HG02981 (cell line): ENCODE measurements at regions not wholly inside any gene's neighbourhood (a gene's known extent, or its start where the extent isn't known, plus 50 kb on each side); places are given as distances from the start of the nearest gene placed in this dataset.
A peak's percentile ranks its signal among the peaks of the same experiment; 100 is the strongest.

Experiments
- ATAC-seq: cut with Tn5 transposase; IDR thresholded peaks from one replicate; pipeline ENCODE4 v1.9.1; 2021; ENCODE audit warnings: mild to moderate bottlenecking, moderate library complexity; ENCODE audit not compliant: unreplicated experiment

DNA sequence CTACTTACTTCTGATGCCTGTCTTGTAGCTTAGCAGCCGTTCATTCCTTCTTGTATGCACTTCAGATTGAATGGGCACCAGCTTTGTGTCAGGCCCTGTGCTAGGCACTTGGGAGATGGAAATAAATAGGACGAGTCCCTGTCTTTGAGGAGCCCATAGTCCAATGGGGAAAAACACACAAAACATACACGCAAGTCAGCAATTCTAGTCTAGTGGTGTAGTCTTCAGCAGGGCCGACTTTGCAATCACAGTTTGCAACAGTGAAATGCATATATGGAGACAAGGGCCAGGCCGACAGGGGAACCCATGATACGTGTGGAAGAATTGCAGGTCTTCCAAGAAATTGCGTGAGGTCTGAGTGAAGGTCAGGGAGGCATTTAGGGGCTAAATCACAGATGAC lies 262.6 kb downstream of the MAF start:
- no peak for ATAC-seq

DNA sequence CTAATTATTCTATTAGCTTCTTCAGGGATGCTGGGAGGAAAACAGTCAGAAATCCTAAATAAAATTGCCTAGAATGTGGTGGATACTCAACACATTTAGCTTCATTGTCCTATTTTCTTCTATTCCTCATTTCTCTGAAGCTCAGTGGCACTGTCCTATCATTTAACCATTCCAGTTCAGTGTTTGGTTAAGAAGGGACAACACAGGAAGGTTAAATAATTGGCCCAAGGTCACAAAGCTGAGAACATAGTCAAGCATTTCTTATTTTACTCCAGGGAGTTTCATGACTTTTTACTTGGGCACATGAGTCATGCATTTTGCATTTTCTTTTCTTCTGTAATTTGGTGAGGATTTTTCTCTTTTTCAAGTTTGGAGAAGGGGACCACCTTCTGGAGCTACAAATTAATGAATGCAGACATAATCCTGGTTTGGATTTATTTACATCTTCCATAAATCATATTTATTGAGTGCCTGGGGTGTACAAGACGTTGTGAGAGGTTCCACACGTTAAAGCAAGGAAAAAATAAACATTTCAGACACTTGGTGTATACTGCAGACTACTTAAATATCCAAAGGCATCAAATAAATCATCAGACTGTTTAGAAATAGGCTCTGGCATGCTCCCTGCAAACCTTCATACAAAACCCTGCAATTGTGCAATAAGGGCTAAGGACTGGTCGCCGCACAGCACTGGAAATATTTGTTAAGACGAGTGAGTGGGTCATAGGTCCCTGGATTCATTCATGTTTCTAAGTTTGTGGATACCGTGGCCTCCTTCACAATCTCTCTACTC lies 263.9 kb downstream of the MAF start:
- ATAC-seq: no peak

DNA sequence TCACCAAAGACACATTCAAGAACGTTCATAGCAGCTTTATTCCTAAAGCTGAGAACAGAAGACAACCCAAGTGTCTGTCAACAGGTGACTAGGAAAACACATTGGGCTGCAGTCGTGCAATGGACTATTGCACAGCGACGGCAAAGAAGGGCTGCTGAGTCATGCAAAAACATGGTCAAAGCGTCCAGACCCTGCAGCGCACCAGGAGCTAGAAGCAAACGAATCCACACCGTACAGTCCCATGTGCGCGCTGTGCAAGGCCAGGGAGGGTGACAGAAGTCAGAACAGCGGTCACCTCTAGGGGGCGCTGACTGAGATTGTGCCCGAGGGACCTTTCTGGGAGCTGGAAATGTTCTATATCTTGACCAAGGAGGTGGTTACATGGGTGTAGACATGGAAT lies 266.4 kb downstream of the MAF start:
- ATAC-seq: no peak

DNA sequence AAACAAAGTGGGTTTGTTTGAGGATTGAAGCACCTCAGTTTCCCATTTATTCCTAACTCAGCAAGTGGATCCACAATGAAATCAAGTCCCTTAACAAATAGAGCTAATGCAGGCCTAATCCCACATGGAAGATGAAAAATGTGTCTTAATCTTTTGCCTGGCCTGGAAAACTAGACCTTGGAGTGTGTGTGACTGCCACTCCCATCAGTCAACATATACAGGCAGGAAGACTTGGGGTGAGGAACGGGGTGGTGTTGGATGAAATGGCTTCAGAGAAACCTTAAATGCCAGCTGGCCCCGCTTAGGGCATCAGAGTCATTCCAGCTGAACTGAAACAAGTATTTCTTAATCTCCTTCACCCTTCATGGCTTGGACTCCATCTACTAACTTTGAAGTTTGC lies 269.5 kb downstream of the MAF start:
- no peak for ATAC-seq

DNA sequence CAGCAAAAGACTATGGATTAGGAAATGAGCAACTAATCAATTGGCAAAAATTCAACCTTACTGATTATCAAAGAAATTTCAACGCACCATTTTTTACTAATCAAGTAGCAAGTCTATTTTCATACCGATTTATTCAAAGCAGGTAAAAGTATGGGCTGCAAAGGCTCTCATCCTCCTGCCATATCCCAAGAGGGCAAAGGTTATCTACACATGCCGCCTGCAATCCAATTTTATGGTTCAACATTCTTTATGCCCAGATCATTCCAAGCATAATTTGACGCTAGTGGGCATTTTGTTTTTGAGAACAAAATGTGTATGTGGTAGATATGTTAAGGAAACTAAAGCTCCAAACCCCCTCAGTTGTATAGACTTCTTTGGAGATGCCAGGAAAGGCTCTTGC lies 270.6 kb downstream of the MAF start:
- no peak for ATAC-seq

DNA sequence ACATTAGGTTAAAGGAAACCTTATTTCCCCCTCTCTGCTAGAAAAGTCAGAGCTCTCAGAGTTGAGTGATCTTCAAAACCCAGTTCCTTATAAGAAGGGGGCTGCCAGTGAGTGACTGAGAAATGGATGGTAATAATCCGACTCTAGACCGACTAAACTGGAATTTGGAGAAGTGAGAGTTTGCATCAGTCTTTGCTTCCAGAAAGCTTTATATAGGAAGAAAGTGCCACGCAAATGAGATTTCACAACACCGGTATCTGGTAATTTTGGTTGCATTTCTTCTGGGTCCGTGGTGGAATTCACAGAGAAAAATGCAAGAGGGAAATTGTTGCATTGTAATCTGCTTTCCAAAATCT lies 271.4 kb downstream of the MAF start:
- ATAC-seq: no peak

DNA sequence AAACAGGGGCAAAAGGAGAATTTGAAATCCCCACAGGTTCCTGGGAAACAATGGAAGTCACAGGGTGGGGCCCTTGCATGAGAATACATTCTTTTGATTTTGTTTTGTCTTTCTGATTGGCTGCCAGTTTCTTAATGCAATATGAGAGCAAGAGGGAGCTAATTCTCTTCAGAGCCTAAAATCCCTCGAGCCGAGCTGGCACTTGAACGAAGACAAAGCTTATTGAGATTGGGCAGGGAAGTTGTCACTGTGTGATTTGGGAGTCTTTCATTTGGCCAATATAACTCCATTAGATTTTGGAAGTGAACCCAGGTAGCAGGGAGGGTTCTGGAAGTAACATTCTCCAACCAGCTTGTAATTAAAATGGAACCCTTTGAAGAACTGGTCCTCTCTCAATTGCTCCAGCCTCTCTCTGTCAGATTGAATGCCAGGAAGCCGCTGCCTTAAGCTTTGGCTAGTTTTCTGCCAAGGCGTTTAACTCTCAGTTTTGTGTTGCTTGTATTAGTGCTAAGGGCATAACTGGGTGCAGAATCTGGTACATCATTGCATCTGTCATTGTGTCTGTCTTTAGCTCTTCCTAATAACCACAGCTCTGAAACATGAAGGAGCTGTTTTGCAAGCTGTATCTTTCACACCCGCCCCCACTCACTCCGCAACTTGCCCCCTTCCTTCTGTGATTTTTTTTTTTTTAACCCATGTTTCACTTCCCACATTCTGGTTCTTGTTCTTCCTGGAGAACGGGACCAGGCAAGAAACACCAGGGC lies 272.0 kb downstream of the MAF start:
- ATAC-seq: no peak

DNA sequence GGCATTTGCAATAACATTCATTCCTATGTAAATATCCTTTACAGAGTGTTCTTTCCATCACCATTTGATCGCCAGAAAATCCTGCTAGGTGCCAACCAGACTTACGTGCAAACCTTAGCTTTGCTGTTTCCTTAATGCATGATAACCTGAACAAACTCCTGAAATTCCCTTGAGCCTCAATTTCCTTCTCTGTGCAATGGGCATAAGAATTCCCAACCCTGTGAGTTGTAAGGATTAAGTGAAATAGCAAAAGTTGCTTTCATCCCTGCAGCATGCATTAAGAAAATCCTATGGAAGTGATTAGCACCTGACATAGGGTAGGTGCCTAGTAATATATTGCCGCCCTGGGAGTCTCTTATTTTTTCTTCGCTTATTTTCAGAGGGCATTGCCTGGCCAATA lies 272.7 kb downstream of the MAF start:
- no peak for ATAC-seq

DNA sequence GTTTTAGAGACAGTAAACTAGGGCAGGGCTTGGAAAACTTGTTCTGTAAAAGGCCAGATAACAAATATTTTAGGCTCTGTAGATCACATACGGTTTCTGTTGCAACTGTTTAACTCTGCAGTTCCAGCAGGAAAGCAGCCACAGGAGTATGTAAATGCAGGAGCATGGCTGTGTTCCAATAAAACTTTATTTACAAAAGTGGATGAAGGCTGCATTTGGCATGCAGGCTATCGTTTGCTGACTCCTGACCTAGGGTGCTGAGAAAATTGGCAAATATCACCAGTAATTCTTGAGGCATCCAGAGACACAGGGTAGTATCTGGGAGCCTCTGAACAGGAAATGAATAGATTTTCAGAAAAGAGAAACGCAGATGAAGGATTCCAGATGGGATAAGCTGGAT lies 274.0 kb downstream of the MAF start:
- no peak for ATAC-seq

DNA sequence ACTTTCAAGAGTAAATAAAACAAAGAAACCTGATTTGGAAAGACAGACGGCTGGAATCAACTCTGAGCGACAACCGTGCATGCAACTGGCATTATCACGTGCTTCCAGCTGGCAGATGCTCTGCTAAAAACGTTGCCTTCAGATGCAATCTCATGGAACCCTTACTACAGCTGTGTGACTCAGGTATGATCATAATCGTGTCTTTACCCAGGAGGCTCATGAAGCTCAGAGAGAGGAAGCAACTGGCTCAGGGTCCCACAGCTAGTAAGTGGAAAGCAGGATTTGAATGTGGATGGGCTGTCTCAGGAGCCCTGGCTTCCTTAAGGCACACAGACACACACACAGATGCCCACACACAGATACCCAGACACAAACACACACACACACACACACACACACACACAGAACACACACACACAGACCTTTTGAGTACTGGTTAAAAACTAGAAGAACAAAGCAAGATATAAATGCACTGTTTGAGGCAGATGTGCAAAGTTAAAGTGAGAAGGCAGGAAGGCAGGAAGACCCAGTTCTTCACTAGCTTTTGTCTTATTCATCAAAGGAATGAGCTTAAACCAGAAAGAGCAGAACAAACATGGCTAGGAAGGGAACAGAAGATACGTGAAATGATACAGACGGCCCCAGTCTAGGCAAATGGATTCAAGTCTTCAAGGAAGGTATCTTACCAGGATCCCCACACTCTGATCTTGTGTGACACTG lies 275.2 kb downstream of the MAF start:
- no peak for ATAC-seq

DNA sequence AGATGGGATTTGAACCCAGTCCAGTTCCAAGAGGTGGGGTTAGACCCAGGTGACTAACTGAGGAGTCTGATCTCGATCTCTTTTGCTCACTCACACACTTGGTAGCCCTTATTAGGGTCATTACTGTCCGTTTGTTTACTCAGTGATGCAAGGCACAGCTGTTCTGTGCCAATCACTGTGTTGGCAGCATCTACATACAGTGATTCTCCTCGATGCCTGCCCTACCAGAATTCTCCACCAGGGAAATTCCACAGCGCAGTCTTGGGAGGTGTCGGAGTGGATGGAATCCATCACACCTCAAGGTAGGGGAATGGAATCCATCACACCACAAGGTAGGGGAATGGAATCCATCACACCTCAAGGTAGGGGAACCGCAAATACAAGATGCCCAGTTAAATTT lies 279.6 kb downstream of the MAF start:
- no peak for ATAC-seq

DNA sequence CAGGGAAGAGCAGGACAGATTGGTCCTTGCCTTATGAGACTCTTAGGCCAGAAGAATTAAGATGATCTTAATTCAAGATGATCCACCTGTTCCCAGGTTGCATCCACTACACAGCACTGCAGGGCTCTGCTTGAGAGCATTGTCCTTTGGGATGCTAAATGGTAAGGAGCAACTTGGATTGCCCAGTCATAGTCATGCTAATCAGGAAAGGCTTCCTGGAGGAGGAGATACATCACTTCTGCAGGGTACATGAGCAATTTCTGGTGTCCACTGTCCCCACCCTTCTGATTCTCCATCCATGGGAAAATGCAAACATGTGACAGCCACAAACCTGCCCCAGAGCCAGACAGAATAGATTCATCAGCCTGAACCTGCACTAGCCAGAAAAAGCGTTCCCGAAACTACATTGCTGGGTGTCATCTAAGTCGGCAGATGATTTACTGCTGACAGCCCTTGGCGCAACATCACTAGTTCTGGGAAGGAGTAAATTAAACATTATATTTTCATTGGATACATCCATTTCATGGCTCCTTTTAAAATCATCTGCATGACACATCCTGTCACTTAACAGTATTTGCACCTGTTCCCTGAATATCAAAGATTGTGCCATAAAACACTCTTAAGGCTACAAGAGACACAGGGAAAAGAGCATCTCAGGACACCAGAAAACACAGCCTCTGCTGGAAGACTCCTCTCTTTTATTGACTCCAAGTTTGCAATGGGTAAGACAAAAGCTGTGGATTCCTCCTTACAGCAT lies 282.2 kb downstream of the MAF start:
- ATAC-seq: no peak

DNA sequence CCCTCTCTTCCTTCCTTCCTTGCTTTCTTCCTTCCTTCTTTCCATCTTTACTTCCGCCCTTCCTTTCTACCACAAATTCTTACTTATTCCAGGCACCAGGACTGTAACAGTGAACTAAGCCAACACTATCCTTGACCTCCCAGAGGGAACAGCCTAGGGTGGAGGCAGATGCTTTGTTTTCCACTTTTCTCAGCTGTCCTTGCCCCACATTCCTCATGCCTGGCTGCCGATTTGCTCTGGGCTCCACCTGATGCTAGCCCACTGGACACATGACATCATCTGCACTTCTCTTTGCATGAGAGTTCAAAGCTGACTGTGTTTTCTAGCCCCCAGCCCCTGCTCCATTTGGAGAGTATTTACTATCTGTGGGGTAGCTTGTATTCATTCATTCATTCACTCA lies 283.0 kb downstream of the MAF start:
- ATAC-seq: no peak

DNA sequence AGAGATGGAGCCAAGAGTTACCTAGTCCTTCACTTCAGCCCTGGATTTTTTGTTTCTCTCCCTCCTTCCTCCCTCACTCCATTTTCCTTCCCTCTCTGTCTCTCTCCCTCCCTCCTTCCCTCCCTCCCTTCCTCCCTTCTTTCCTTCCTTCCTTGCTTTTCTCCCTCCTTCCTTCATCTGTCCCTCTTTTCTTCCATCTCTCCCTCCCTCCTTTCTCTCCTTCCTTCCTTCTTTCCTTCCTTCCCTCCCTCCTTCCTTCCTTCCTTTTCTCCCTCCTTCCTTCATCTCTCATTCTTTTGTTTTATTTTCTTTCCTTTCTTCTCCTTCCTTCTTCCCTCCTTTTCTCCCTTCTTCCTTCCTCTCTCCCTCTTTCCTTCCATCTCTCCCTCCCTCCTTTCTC lies 283.5 kb downstream of the MAF start:
- no peak for ATAC-seq

DNA sequence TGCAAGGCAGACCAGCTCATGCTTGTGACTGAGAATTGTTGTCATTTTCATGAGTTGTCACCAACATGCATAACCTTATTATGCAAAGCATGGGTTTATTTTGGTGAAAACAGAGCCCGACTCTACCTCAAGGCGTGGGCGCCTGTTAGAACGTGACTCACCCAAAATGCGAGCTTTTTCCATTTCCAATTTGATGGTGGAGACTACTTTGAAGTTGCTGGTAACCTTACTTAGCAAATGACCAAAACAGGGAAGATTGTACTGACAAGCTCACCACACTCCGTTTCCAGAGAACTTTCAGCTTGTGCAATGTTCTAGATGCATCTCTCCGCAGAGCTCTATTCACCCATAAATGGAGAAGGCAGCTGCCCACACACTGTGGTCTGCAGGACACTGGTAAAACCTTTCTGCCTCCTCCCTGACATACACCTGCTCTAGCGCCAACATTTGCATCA lies 284.5 kb downstream of the MAF start:
- ATAC-seq: peak; percentile 65

DNA sequence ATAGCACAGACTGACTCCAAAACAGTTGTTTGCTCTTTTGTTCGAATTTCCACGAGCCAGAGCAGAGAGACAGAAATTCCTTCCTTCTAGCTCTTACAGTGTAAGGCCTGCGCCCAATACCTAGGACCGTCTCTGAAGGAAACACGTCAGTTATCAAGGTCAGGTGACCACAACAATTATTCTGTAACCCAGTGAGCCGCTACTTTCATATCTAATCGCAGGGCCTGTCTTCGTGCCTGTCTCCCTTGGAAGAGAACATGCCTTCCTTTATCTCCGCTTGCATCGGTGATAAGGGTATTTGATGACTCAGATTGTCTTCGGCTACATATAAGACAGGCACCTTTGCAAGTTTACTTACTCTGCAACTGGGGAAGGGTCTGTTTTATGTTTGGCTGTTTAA lies 288.0 kb downstream of the MAF start:
- no peak for ATAC-seq

DNA sequence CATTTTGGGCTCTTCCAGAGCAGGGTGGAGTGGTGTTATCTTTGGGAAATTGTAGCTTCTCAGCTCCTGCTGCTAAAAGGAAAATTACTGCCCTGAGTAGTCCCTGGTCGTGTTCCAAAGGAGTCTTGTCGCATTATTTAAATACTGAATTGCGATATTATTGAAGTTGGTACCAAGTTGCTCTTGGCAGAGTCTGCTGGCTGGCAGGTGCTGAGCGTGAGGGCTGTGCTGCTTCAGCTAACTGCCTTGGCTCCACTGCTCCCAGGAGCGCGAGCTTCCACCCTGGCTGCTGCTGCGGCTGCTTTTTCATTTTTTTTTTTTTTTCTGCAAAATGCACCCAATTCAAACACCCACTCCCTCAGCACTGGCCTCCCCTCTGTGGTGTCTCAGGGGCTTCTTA lies 289.8 kb downstream of the MAF start:
- ATAC-seq: no peak

DNA sequence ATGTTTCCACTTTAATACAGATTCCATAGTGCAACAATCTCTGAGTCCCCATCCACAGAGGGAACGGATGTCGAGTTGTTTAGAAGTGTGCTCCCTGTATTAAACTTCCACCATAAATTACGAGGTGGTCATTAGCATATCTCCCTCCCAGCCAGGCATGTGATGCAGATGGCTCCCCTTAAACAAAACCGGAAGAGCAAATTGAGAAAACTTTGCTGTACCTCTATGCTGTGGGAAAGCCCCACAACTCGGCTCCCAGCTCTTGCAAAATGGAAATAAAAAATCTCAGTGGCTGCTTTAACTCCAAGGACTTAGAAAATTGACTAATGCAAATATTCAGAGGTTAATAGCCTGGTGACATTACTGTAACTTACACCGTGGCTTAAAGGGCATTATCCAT lies 290.9 kb downstream of the MAF start:
- no peak for ATAC-seq

DNA sequence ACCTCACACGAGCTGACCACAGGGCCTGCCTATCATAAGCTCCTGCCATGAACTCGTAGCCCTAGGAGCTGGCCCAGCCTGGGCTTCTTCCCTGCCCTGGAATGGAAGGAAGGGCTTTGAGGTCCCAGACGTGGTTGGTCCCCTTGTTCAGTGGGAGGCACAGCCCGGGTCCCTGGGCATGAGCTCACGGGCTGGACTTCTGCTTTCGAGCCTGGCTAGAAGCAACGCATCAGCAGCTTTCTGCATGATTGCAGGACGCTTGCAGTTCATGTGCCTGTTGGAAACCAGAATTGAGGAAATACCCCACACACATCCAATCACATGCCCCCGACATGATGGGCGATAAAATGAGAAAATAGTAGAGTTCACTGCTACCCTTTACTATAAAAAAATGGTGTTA lies 293.3 kb downstream of the MAF start:
- no peak for ATAC-seq

DNA sequence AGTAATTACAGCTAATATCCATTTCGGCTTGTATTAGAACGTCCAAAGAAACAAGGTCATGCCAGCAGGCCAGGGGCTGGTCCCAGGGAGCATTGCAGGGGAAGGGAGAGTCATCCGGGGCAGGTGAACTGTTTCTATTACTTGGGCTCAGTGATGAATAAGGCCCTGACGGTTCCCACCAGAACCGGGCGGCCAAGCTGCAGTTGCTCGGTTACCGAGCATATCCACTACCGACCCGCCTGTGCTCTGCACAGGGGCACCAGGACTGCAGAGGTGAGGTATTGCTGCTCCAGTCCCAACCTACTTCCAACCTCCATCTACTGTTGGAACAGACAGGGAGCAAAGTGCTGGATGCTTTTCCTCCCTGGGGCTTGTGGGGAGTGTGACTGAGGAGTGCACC lies 295.5 kb downstream of the MAF start:
- no peak for ATAC-seq

DNA sequence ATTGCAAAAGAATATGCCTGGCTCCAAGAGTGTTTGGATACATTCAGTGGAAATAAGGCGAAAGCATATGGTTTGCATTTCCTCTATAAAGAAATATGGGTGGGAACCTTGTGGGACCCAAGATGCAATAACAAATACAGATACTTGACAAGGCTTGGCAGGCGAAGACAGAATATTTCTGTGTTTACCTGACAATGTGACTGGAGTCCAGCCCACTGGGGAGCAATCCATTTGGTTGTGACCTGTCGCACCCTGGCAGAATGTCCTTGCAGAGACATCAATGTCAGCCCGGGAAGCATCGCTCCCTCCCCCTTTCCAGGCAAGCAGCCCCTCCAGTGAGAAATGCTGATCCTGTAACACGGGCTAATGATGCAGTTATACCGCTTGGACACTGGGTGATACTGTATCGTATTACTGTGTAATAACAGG lies 296.6 kb downstream of the MAF start:
- ATAC-seq: no peak
